Mesenchymal stem cell (in vitro differentiated cells and primary cell): ENCODE measurements at regions not wholly inside any gene's neighbourhood (a gene's known extent, or its start where the extent isn't known, plus 50 kb on each side); places are given as distances from the start of the nearest gene placed in this dataset.

Experiments
- DNase-seq: peaks from one replicate; pipeline ENCODE4 v3.0.0-alpha.2; 2013
- H2AFZ ChIP-seq: one replicate; pipeline ENCODE4 v1.6.1; 2013; ENCODE audit warnings: low read depth, mild to moderate bottlenecking, control low read depth, inconsistent platforms, low read length, moderate library complexity
- H2AK5ac ChIP-seq: 2 replicates; pipeline ENCODE4 v1.6.1; 2013; ENCODE audit warnings: low read length, moderate library complexity, mild to moderate bottlenecking, inconsistent platforms; ENCODE audit not compliant: severe bottlenecking
- H2BK120ac ChIP-seq: one replicate; pipeline ENCODE4 v1.6.1; 2013; ENCODE audit warnings: low read depth, mild to moderate bottlenecking, inconsistent platforms, low read length, moderate library complexity
- H2BK12ac ChIP-seq, 2 experiments: one replicate each; pipeline ENCODE4 v1.6.1; 2013; ENCODE audit warnings: inconsistent platforms in 2 of 2, low read length in 2 of 2, mild to moderate bottlenecking in 2 of 2, moderate library complexity in 2 of 2, control low read depth in 1 of 2
- H2BK15ac ChIP-seq: one replicate; pipeline ENCODE4 v1.6.1; 2013; ENCODE audit warnings: mild to moderate bottlenecking, low read depth, inconsistent platforms; ENCODE audit not compliant: poor library complexity, severe bottlenecking
- H2BK5ac ChIP-seq: 2 replicates; pipeline ENCODE4 v1.6.1; 2013; ENCODE audit warnings: low read depth, mild to moderate bottlenecking, low read length, control low read depth, inconsistent platforms; ENCODE audit not compliant: poor library complexity, severe bottlenecking
- H3K14ac ChIP-seq, 2 experiments: one replicate each; pipeline ENCODE4 v1.6.1; 2013; ENCODE audit warnings: inconsistent platforms in 2 of 2, low read length in 2 of 2, control low read depth in 1 of 2, mild to moderate bottlenecking in 1 of 2, moderate library complexity in 1 of 2
- H3K18ac ChIP-seq, 2 experiments: one replicate each; pipeline ENCODE4 v1.6.1; 2013; ENCODE audit warnings: inconsistent platforms in 2 of 2, low read length in 2 of 2, control low read depth in 1 of 2, low read depth in 1 of 2, mild to moderate bottlenecking in 1 of 2
- H3K23ac ChIP-seq, 2 experiments: one replicate each; pipeline ENCODE4 v1.6.1; 2013; ENCODE audit warnings: inconsistent platforms in 2 of 2, low read length in 2 of 2, mild to moderate bottlenecking in 2 of 2, moderate library complexity in 2 of 2, control low read depth in 1 of 2
- H3K27ac ChIP-seq: 2 replicates; pipeline ENCODE4 v1.5.1; 2013; ENCODE audit warnings: mild to moderate bottlenecking, moderate library complexity, low read length, control low read depth, inconsistent platforms; ENCODE audit not compliant: poor library complexity, severe bottlenecking
- H3K27me3 ChIP-seq, 2 experiments: 2 replicates each; pipeline versions ENCODE4 v1.6.1 to v1.7.0; 2013; ENCODE audit warnings: low read length in 2 of 2, mild to moderate bottlenecking in 2 of 2, moderate library complexity in 2 of 2, control low read depth in 1 of 2, inconsistent platforms in 1 of 2; ENCODE audit not compliant: control insufficient read depth in 1 of 2, insufficient read depth in 1 of 2
- H3K36me3 ChIP-seq, 2 experiments: 2 replicates each; pipeline versions ENCODE4 v1.6.1 to v1.7.0; 2013; ENCODE audit warnings: low read length in 2 of 2, control low read depth in 1 of 2, inconsistent platforms in 1 of 2, low read depth in 1 of 2, mild to moderate bottlenecking in 1 of 2; ENCODE audit not compliant: insufficient read depth in 2 of 2, control insufficient read depth in 1 of 2
- H3K4ac ChIP-seq, 2 experiments: one replicate each; pipeline ENCODE4 v1.6.1; 2013; ENCODE audit warnings: inconsistent platforms in 2 of 2, low read length in 2 of 2, mild to moderate bottlenecking in 2 of 2, moderate library complexity in 2 of 2, control low read depth in 1 of 2, low read depth in 1 of 2
- H3K4me1 ChIP-seq: 2 replicates; pipeline ENCODE4 v1.6.1; 2013; ENCODE audit warnings: low read depth, low read length, control low read depth; ENCODE audit not compliant: control insufficient read depth, insufficient read depth
- H3K4me2 ChIP-seq: 2 replicates; pipeline ENCODE4 v1.6.1; 2013; ENCODE audit warnings: low read length, mild to moderate bottlenecking, inconsistent platforms; ENCODE audit not compliant: poor library complexity, severe bottlenecking
- H3K4me3 ChIP-seq, 2 experiments: 2 replicates each; pipeline versions ENCODE4 v1.5.1 to v1.7.0; 2013; ENCODE audit warnings: low read length in 2 of 2, mild to moderate bottlenecking in 2 of 2, control low read depth in 1 of 2, low read depth in 1 of 2; ENCODE audit not compliant: insufficient read depth in 1 of 2
- H3K79me1 ChIP-seq: replicated peaks from 2 replicates; pipeline ENCODE4 v1.6.1; 2013; ENCODE audit warnings: mild to moderate bottlenecking, control low read depth, low read length, inconsistent platforms; ENCODE audit not compliant: poor library complexity, severe bottlenecking
- H3K9ac ChIP-seq: 2 replicates; pipeline ENCODE4 v1.7.0; 2013; ENCODE audit warnings: mild to moderate bottlenecking, low read length, moderate library complexity
- H3K9me3 ChIP-seq: 2 replicates; pipeline ENCODE4 v1.7.0; 2013; ENCODE audit warnings: mild to moderate bottlenecking, low read length; ENCODE audit not compliant: control insufficient read depth
- H4K8ac ChIP-seq: one replicate; pipeline ENCODE4 v1.6.1; 2013; ENCODE audit warnings: inconsistent platforms, mild to moderate bottlenecking, low read length, moderate library complexity
- H4K91ac ChIP-seq: one replicate; pipeline ENCODE4 v1.6.1; 2013; ENCODE audit warnings: mild to moderate bottlenecking, low read length, inconsistent platforms
- WGBS: methylation state at CpG from one replicate; pipeline ENCODE4 v1.1.7; 2013; ENCODE audit warnings: mixed read lengths; 5-methylcytosine and 5-hydroxymethylcytosine counted together

DNA sequence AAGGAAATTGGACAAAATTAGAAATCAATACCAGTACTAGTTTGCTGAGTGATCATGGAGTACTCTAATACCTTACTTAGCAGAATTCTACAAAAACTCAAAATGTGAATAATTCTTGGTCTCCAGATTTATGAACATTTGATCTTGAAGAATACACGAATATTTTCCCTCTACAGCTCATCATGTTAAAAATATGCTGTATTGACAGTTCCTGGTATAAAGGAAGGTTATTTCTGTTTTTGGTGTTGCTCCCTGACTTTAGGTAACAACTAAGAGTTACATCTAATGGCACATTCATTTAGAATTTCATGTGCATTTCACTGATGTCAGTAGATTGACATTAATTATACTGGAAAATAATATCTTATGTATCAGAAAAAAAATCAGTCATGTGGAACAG lies 479.2 kb upstream of the PKDCC start:
- no peak overlapping the region for H3K4ac ChIP-seq
- no peak overlapping the region for H2AK5ac ChIP-seq
- H3K23ac ChIP-seq, result no peak overlapping the region
- H3K36me3 ChIP-seq, result no peaks in the 10 kb centered on the region
- H3K9ac ChIP-seq, result no peak overlapping the region
- H3K4me1 ChIP-seq, result no peaks in the 10 kb centered on the region
- no peak overlapping the region for H2BK120ac ChIP-seq
- H2BK5ac ChIP-seq, result no peak overlapping the region
- H2BK15ac ChIP-seq, result no peak overlapping the region
- H2BK12ac ChIP-seq, result no peak overlapping the region
- H3K27ac ChIP-seq, result no peak overlapping the region
- DNase-seq, result no peak
- H2AFZ ChIP-seq, result no peak overlapping the region
- no peak overlapping the region for H4K91ac ChIP-seq
- no peaks in the 10 kb centered on the region for H3K79me1 ChIP-seq
- H3K4me3 ChIP-seq, result no peak overlapping the region
- no peak overlapping the region for H4K8ac ChIP-seq
- no peaks in the 10 kb centered on the region for H3K27me3 ChIP-seq
- no CpG with 5 or more reads among the region's 1 CpG for WGBS
- H3K14ac ChIP-seq, result no peak overlapping the region
- no peak overlapping the region for H3K4me2 ChIP-seq
- no peak overlapping the region for H3K18ac ChIP-seq
- no peaks in the 10 kb centered on the region for H3K9me3 ChIP-seq

- Histone ChIP-seq H3K79me1 (no peaks in the 10 kb centered on the region), H2BK5ac (no peak overlapping the region), H2AK5ac (no peak overlapping the region), H3K9me3 (no peaks in the 10 kb centered on the region), H3K27ac (no peak overlapping the region), H2AFZ (no peak overlapping the region), H4K91ac (no peak overlapping the region), H3K4me2 (no peak overlapping the region), H2BK15ac (no peak overlapping the region), H3K27me3 (no peaks in the 10 kb centered on the region), H4K8ac (no peak overlapping the region), H3K9ac (no peak overlapping the region), H3K4me3 (no peak overlapping the region), H3K4ac (no peak overlapping the region), H3K36me3 (no peaks in the 10 kb centered on the region), H3K23ac (no peak overlapping the region), H3K18ac (no peak overlapping the region), H3K14ac (no peak overlapping the region), H2BK120ac (no peak overlapping the region), H2BK12ac (no peak overlapping the region), H3K4me1 (no peaks in the 10 kb centered on the region)
- DNase-seq, result no peak
- 64% methylated on average over 3 of the region's 3 CpGs for WGBS
Observed at GRCh38 chr2:41572154-41572553, 475.7 kb upstream of the PKDCC start.

- H3K4me1 ChIP-seq, result peaks cover 1% of the 10 kb centered on the region
- H3K23ac ChIP-seq, result no peak overlapping the region
- no peaks in the 10 kb centered on the region for H3K79me1 ChIP-seq
- no peak overlapping the region for H3K4me3 ChIP-seq
- no peaks in the 10 kb centered on the region for H3K27me3 ChIP-seq
- no peak overlapping the region for H4K91ac ChIP-seq
- no peak overlapping the region for H2BK120ac ChIP-seq
- no peak overlapping the region for H3K27ac ChIP-seq
- no peak overlapping the region for H2BK5ac ChIP-seq
- 43% methylated on average over 1 of the region's 2 CpGs for WGBS
- H2AFZ ChIP-seq, result no peak overlapping the region
- no peak overlapping the region for H3K4ac ChIP-seq
- H2AK5ac ChIP-seq, result no peak overlapping the region
- no peaks in the 10 kb centered on the region for H3K36me3 ChIP-seq
- H3K18ac ChIP-seq, result no peak overlapping the region
- DNase-seq, result no peak
- H2BK15ac ChIP-seq, result no peak overlapping the region
- no peak overlapping the region for H3K4me2 ChIP-seq
- no peak overlapping the region for H3K9ac ChIP-seq
- no peak overlapping the region for H4K8ac ChIP-seq
- no peak overlapping the region for H2BK12ac ChIP-seq
- no peak overlapping the region for H3K14ac ChIP-seq
- no peaks in the 10 kb centered on the region for H3K9me3 ChIP-seq
Observed at GRCh38 chr2:41576423-41576822, 471.4 kb upstream of the PKDCC start.

DNA sequence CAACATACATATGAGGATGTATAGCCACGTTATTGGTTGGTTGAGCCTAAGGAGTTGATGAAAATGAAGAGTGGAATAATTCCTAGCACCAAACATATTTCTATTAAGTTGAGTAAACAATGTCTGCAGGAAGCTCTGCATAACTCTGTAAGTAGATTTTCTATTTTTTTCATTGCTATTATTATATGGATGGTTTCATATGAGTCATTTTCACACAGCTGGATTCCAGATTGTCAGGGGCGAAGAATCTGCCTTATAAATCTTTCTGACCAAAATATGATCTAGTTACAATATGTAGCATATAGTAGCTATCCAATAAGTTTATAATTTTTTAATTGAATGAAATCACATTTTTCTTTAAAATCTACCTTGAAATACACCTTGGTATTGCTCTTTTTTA lies 468.0 kb upstream of the PKDCC start:
- Histone ChIP-seq H3K18ac (no peak overlapping the region), H3K9ac (no peak overlapping the region), H3K79me1 (no peaks in the 10 kb centered on the region), H3K4me2 (no peak overlapping the region), H2BK12ac (no peak overlapping the region), H2BK120ac (no peak overlapping the region), H2AFZ (no peak overlapping the region), H2AK5ac (no peak overlapping the region), H3K9me3 (peaks cover 23% of the 10 kb centered on the region), H3K4me1 (peaks cover 1% of the 10 kb centered on the region), H4K8ac (no peak overlapping the region), H3K4ac (no peak overlapping the region), H3K4me3 (no peak overlapping the region), H4K91ac (no peak overlapping the region), H2BK15ac (no peak overlapping the region), H3K36me3 (no peaks in the 10 kb centered on the region), H3K23ac (no peak overlapping the region), H3K27ac (no peak overlapping the region), H2BK5ac (no peak overlapping the region), H3K14ac (no peak overlapping the region), H3K27me3 (no peaks in the 10 kb centered on the region)
- DNase-seq, result no peak
- WGBS, result 17% methylated on average over 1 of the region's 2 CpGs
